SK-N-SH (cell line): ENCODE measurements at regions not wholly inside any gene's neighbourhood (a gene's known extent, or its start where the extent isn't known, plus 50 kb on each side); places are given as distances from the start of the nearest gene placed in this dataset.

Source experiments
- CTCF ChIA-PET: fragments of 300-600, 350-600 bp; formaldehyde crosslinking; extraction: SDS; loops from one replicate; lab custom pipeline; 2021; lab: Yijun Ruan, JAX
- POLR2A ChIA-PET: fragments of 350-600 bp; sonication (Branson Sonifier 250); formaldehyde crosslinking; extraction: SDS; loops from one replicate; lab custom pipeline; 2020; ENCODE audit warnings: antibody characterized with exemption, inconsistent platforms; lab: Yijun Ruan, JAX
- DNase-seq: peaks from one replicate; pipeline ENCODE4 v3.0.0; 2012
- H2AFZ ChIP-seq: fragments of 200-600 bp; sonication (generic); 2 replicates; pipeline ENCODE4 v1.8.1; 2016; ENCODE audit warnings: antibody characterized with exemption, mild to moderate bottlenecking, low read depth
- H3F3A ChIP-seq: fragments of 200-600 bp; sonication (generic); replicated peaks from 2 replicates; pipeline ENCODE3; 2016; ENCODE audit warnings: antibody characterized with exemption, mild to moderate bottlenecking; ENCODE audit not compliant: insufficient read depth
- H3K27ac ChIP-seq, 2 experiments: fragments of 200-500 bp in 1 of 2; fragments of 200-600 bp in 1 of 2; sonication (Bioruptor generic) in 1 of 2; sonication (generic), shearing (Covaris generic) in 1 of 2; 2 replicates each; pipeline versions ENCODE4 v1.5.1 to v1.6.1; 2014 to 2016; ENCODE audit warnings: low read depth in 2 of 2, inconsistent platforms in 1 of 2, low read length in 1 of 2, mild to moderate bottlenecking in 1 of 2, mixed read lengths in 1 of 2
- H3K27me3 ChIP-seq: fragments of 200-600 bp; sonication (generic), shearing (Covaris generic); 2 replicates; pipeline ENCODE4 v1.6.1; 2016; ENCODE audit warnings: mixed run types; ENCODE audit not compliant: insufficient read depth
- H3K36me3 ChIP-seq, 2 experiments: fragments of 200-500 bp in 1 of 2; fragments of 200-600 bp in 1 of 2; sonication (Bioruptor generic) in 1 of 2; sonication (generic) in 1 of 2; replicated peaks in 1 of 2; 2 replicates each; pipeline versions ENCODE3 to v1.5.1; 2014 to 2016; ENCODE audit warnings: low read length in 1 of 2, mild to moderate bottlenecking in 1 of 2; ENCODE audit not compliant: insufficient read depth in 2 of 2, control insufficient read depth in 1 of 2
- H3K4me1 ChIP-seq, 2 experiments: fragments of 200-500 bp in 1 of 2; fragments of 200-600 bp in 1 of 2; sonication (Bioruptor generic) in 1 of 2; sonication (generic), shearing (Covaris generic) in 1 of 2; 2 replicates each; pipeline versions ENCODE4 v1.5.1 to v1.6.1; 2014 to 2016; ENCODE audit warnings: low read depth in 1 of 2, low read length in 1 of 2, mixed run types in 1 of 2; ENCODE audit not compliant: insufficient read depth in 2 of 2, control insufficient read depth in 1 of 2
- H3K4me2 ChIP-seq: fragments of 200-600 bp; sonication (generic), shearing (Covaris generic); 2 replicates; pipeline ENCODE4 v1.6.1; 2017; ENCODE audit warnings: mixed run types
- H3K4me3 ChIP-seq, 2 experiments: fragments of 200-500 bp in 1 of 2; fragments of 200-600 bp in 1 of 2; sonication (Bioruptor generic) in 1 of 2; sonication (generic), shearing (Covaris generic) in 1 of 2; 2 replicates each; pipeline versions ENCODE4 v1.5.1 to v1.8.1; 2014 to 2016; ENCODE audit warnings: low read depth in 2 of 2, inconsistent platforms in 1 of 2, low read length in 1 of 2, mild to moderate bottlenecking in 1 of 2, mixed read lengths in 1 of 2, moderate library complexity in 1 of 2
- H3K79me2 ChIP-seq: fragments of 200-600 bp; sonication (generic); 2 replicates; pipeline ENCODE4 v1.8.1; 2017; ENCODE audit warnings: mild to moderate bottlenecking; ENCODE audit not compliant: insufficient read depth
- H3K9ac ChIP-seq: fragments of 200-600 bp; sonication (generic); 2 replicates; pipeline ENCODE4 v1.6.1; 2017; ENCODE audit warnings: mixed run types
- H3K9me2 ChIP-seq: fragments of 200-600 bp; sonication (generic); 2 replicates; pipeline ENCODE4 v1.6.1; 2017; ENCODE audit warnings: mixed run types
- H3K9me3 ChIP-seq: fragments of 200-600 bp; sonication (generic); 2 replicates; pipeline ENCODE4 v1.6.1; 2017; ENCODE audit warnings: mixed run types, mild to moderate bottlenecking, moderate library complexity
- H4K20me1 ChIP-seq: fragments of 200-600 bp; sonication (generic); 2 replicates; pipeline ENCODE4 v1.6.1; 2017; ENCODE audit warnings: mild to moderate bottlenecking, mixed run types; ENCODE audit not compliant: insufficient read depth
- EZH2phosphoT487 ChIP-seq: fragments of 200-600 bp; sonication (generic); IDR thresholded peaks from 2 replicates; pipeline ENCODE4 v1.6.1; 2017; ENCODE audit warnings: low read depth, mixed run types, mild to moderate bottlenecking, antibody characterized with exemption, moderate library complexity, borderline replicate concordance
- FOXM1 ChIP-seq: IDR thresholded peaks from 2 replicates; pipeline ENCODE4 v1.4.0; 2012; ENCODE audit warnings: low read depth, mild to moderate bottlenecking
- MEF2A ChIP-seq: IDR thresholded peaks from 2 replicates; pipeline ENCODE4 v1.4.0; 2012; ENCODE audit warnings: low read depth, borderline replicate concordance
- MXI1 ChIP-seq: IDR thresholded peaks from 2 replicates; pipeline ENCODE4 v1.6.1; 2012; ENCODE audit warnings: mild to moderate bottlenecking, low read depth, low read length, improper control_type of control experiment
- NRF1 ChIP-seq: IDR thresholded peaks from 2 replicates; pipeline ENCODE4 v1.6.1; 2012; ENCODE audit warnings: low read depth, mild to moderate bottlenecking, low read length
- POLR2AphosphoS5 ChIP-seq: IDR thresholded peaks from 2 replicates; pipeline ENCODE4 v1.6.1; 2012; ENCODE audit warnings: low read depth, low read length
- RCOR1 ChIP-seq: fragments of 150-350 bp; IDR thresholded peaks from 2 replicates; pipeline ENCODE4 v1.6.1; 2017; ENCODE audit warnings: antibody characterized with exemption, low read length
- RFX5 ChIP-seq: IDR thresholded peaks from 2 replicates; pipeline ENCODE4 v1.6.1; 2012; ENCODE audit warnings: mild to moderate bottlenecking, improper control_type of control experiment, low read length
- RXRA ChIP-seq: IDR thresholded peaks from 2 replicates; pipeline ENCODE4 v1.4.0; 2012; ENCODE audit warnings: low read depth, mild to moderate bottlenecking, borderline replicate concordance
- TAF1 ChIP-seq: IDR thresholded peaks from 2 replicates; pipeline ENCODE4 v1.6.1; 2012; ENCODE audit warnings: low read depth, mild to moderate bottlenecking, low read length, moderate library complexity, borderline replicate concordance
- TCF12 ChIP-seq: IDR thresholded peaks from 2 replicates; pipeline ENCODE4 v1.4.0; 2012
- TEAD4 ChIP-seq: IDR thresholded peaks from 2 replicates; pipeline ENCODE4 v1.4.0; 2012; ENCODE audit warnings: mild to moderate bottlenecking, borderline replicate concordance; ENCODE audit not compliant: insufficient read depth
- USF2 ChIP-seq: fragments of 150-350 bp; IDR thresholded peaks from 2 replicates; pipeline ENCODE4 v1.6.1; 2017; ENCODE audit warnings: antibody characterized with exemption, low read length, low read depth, borderline replicate concordance
- WGBS: methylation state at CpG from one replicate; pipeline ENCODE4 v1.1.6; 2017; ENCODE audit warnings: low lambda C conversion rate; 5-methylcytosine and 5-hydroxymethylcytosine counted together
- TF ChIP-seq, protein P1 (sequence below): IDR thresholded peaks from 2 replicates; pipeline ENCODE4 v1.6.1; 2012; ENCODE audit warnings: mild to moderate bottlenecking, low read depth, low read length, moderate library complexity
- TF ChIP-seq, protein P2 (sequence below): IDR thresholded peaks from 2 replicates; pipeline ENCODE4 v1.4.0; 2012; ENCODE audit warnings: low read depth, borderline replicate concordance
- TF ChIP-seq, protein P3 (sequence below): IDR thresholded peaks from 2 replicates; pipeline ENCODE4; 2012

DNA sequence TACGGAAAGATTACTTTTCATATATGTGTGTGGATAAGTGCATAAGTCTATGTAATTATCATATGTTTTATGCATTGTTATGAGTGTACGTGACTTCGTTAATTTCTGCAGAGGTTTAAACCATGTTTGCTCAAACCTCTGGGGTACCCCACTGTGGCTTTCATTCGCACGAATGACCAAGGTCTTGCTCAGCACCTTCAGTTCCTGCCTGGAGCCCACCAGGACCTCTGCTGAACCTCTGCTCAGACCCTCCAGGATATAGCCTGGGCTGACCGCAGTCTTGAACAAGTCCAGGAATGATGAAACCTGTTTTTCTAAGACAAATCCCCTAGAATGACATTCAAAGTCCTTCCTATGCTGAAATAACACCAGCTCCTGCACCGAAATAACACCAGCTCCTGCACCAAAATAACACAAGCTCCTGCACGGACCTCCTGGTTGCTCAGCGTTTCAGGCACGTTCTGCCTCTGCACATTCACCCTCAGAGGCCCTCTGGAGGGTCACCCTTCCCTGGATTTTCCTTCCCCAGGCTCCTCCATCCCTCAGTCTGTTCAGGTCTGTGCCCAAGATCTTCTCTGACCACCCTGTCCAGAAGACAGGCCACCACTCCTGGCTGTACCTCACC, 99.7 kb upstream of the BOD1 start:
- Histone ChIP-seq H3K9ac (no peak overlapping the region), H3K27ac (no peak overlapping the region), H3K9me3 (no peaks in the 10 kb centered on the region), H3K4me1 (peaks cover 0 to 37% of the 10 kb centered on the region in 2 experiments; a peak in 2 of 4 replicates), H3K4me2 (no peak overlapping the region), H3K79me2 (no peaks in the 10 kb centered on the region), H3F3A (no peaks in the 10 kb centered on the region), H3K27me3 (no peaks in the 10 kb centered on the region), H4K20me1 (no peaks in the 10 kb centered on the region), H2AFZ (no peak overlapping the region), H3K9me2 (no peaks in the 10 kb centered on the region), H3K36me3 (no peaks in the 10 kb centered on the region), H3K4me3 (no peak overlapping the region)
- no peak for TF ChIP-seq EZH2phosphoT487
- no peak for TF ChIP-seq NRF1
- no peak for TF ChIP-seq POLR2AphosphoS5
- TF ChIP-seq TCF12, result no peak
- TF ChIP-seq, protein P1, sequence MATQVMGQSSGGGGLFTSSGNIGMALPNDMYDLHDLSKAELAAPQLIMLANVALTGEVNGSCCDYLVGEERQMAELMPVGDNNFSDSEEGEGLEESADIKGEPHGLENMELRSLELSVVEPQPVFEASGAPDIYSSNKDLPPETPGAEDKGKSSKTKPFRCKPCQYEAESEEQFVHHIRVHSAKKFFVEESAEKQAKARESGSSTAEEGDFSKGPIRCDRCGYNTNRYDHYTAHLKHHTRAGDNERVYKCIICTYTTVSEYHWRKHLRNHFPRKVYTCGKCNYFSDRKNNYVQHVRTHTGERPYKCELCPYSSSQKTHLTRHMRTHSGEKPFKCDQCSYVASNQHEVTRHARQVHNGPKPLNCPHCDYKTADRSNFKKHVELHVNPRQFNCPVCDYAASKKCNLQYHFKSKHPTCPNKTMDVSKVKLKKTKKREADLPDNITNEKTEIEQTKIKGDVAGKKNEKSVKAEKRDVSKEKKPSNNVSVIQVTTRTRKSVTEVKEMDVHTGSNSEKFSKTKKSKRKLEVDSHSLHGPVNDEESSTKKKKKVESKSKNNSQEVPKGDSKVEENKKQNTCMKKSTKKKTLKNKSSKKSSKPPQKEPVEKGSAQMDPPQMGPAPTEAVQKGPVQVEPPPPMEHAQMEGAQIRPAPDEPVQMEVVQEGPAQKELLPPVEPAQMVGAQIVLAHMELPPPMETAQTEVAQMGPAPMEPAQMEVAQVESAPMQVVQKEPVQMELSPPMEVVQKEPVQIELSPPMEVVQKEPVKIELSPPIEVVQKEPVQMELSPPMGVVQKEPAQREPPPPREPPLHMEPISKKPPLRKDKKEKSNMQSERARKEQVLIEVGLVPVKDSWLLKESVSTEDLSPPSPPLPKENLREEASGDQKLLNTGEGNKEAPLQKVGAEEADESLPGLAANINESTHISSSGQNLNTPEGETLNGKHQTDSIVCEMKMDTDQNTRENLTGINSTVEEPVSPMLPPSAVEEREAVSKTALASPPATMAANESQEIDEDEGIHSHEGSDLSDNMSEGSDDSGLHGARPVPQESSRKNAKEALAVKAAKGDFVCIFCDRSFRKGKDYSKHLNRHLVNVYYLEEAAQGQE, result no peak
- DNase-seq, result no peak
- ChIA-PET CTCF (interaction anchor here (0.9 kb wide), 1 partner anchor 257 kb away, joined by 3 read pairs; no protein-coding TSS in a partner anchor), POLR2A (no interaction called here)
- WGBS, result 81% methylated on average over 10 of the region's 10 CpGs

- CTCF ChIA-PET, result interaction anchor here (0.7 to 2.6 kb wide), 5 partner anchors 11 to 182 kb away, joined by 3 to 9 read pairs (median 3); no protein-coding TSS in a partner anchor
- no peaks in the 10 kb centered on the region for H3K36me3 ChIP-seq
- 82% methylated on average over 9 of the region's 10 CpGs for WGBS
- no peak for TF ChIP-seq FOXM1
- TF ChIP-seq RXRA, result no peak
- no peak for TF ChIP-seq USF2
- TF ChIP-seq MEF2A, result no peak
- TF ChIP-seq EZH2phosphoT487, result no peak
- TF ChIP-seq RCOR1, result no peak
- TF ChIP-seq MXI1, result no peak
- TF ChIP-seq RFX5, result no peak
- no peak for TF ChIP-seq TAF1
- TF ChIP-seq POLR2AphosphoS5, result no peak
- TF ChIP-seq, protein P2, sequence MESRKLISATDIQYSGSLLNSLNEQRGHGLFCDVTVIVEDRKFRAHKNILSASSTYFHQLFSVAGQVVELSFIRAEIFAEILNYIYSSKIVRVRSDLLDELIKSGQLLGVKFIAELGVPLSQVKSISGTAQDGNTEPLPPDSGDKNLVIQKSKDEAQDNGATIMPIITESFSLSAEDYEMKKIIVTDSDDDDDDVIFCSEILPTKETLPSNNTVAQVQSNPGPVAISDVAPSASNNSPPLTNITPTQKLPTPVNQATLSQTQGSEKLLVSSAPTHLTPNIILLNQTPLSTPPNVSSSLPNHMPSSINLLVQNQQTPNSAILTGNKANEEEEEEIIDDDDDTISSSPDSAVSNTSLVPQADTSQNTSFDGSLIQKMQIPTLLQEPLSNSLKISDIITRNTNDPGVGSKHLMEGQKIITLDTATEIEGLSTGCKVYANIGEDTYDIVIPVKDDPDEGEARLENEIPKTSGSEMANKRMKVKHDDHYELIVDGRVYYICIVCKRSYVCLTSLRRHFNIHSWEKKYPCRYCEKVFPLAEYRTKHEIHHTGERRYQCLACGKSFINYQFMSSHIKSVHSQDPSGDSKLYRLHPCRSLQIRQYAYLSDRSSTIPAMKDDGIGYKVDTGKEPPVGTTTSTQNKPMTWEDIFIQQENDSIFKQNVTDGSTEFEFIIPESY, result no peak
- TF ChIP-seq, protein P3, sequence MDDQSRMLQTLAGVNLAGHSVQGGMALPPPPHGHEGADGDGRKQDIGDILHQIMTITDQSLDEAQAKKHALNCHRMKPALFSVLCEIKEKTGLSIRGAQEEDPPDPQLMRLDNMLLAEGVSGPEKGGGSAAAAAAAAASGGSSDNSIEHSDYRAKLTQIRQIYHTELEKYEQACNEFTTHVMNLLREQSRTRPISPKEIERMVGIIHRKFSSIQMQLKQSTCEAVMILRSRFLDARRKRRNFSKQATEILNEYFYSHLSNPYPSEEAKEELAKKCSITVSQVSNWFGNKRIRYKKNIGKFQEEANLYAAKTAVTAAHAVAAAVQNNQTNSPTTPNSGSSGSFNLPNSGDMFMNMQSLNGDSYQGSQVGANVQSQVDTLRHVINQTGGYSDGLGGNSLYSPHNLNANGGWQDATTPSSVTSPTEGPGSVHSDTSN, result no peak
- no peak for TF ChIP-seq TEAD4
Measured at GRCh38 chr5:173717959-173718358, 101.5 kb upstream of the BOD1 start.

More at GRCh38 chr5:173717959-173718358, 101.5 kb upstream of the BOD1 start:
- Histone ChIP-seq H2AFZ (no peak overlapping the region), H3K9me2 (no peaks in the 10 kb centered on the region), H3K9ac (no peak overlapping the region), H3K4me1 (peaks cover 0 to 54% of the 10 kb centered on the region in 2 experiments; a peak in 2 of 4 replicates), H3K4me3 (no peak overlapping the region), H3K4me2 (no peak overlapping the region), H4K20me1 (no peaks in the 10 kb centered on the region), H3K79me2 (no peaks in the 10 kb centered on the region), H3F3A (no peaks in the 10 kb centered on the region), H3K27ac (no peak overlapping the region), H3K9me3 (no peaks in the 10 kb centered on the region), H3K27me3 (no peaks in the 10 kb centered on the region; the same call in 1 of the 2 replicates)
- POLR2A ChIA-PET, result no interaction called here
- no peak for DNase-seq
